Kidney epithelial cell (primary cell): ENCODE measurements at regions not wholly inside any gene's neighbourhood (a gene's known extent, or its start where the extent isn't known, plus 50 kb on each side); places are given as distances from the start of the nearest gene placed in this dataset.

Source experiments
- DNase-seq: peaks from one replicate; pipeline ENCODE4 v3.0.0-alpha.2; 2010; ENCODE audit warnings: low read depth
- H3K27me3 ChIP-seq: 2 replicates; pipeline ENCODE4 v1.6.0; 2011; ENCODE audit warnings: low read length; ENCODE audit not compliant: control insufficient read depth, insufficient read depth
- H3K36me3 ChIP-seq: 2 replicates; pipeline ENCODE4 v1.5.1; 2011; ENCODE audit warnings: low read length; ENCODE audit not compliant: control insufficient read depth, insufficient read depth
- H3K4me3 ChIP-seq: 2 replicates; pipeline ENCODE4 v1.5.1; 2011; ENCODE audit warnings: low read depth, mild to moderate bottlenecking, control low read depth, low read length
- TF ChIP-seq, protein P1 (sequence below): IDR thresholded peaks from 2 replicates; pipeline ENCODE4 v1.5.1; 2011; ENCODE audit warnings: mild to moderate bottlenecking, moderate library complexity, low read length, control low read depth, inconsistent platforms; ENCODE audit not compliant: insufficient read depth, poor library complexity, severe bottlenecking

DNA sequence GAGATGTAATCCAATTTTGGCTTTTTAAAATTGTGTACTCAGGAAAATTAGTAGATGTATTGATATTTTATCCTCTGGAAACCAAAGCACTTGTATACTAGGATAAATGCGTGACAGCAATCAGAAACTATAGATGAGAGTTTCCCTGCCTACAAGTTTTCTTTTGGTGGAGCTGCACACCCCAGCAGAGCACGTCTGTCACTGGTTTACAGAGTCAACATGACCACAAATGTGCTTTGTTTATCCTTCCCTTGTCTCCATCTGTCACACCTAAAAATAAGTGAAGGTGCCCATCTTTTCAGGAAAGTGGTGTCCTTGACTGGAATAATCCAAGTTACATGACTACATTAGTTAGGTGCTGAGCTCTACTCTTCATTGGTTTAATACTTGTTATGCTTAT, 210.4 kb upstream of the DSEL start:
- Histone ChIP-seq H3K36me3 (no peaks in the 10 kb centered on the region), H3K27me3 (no peaks in the 10 kb centered on the region), H3K4me3 (no peak overlapping the region)
- no peak for DNase-seq
- TF ChIP-seq, protein P1, sequence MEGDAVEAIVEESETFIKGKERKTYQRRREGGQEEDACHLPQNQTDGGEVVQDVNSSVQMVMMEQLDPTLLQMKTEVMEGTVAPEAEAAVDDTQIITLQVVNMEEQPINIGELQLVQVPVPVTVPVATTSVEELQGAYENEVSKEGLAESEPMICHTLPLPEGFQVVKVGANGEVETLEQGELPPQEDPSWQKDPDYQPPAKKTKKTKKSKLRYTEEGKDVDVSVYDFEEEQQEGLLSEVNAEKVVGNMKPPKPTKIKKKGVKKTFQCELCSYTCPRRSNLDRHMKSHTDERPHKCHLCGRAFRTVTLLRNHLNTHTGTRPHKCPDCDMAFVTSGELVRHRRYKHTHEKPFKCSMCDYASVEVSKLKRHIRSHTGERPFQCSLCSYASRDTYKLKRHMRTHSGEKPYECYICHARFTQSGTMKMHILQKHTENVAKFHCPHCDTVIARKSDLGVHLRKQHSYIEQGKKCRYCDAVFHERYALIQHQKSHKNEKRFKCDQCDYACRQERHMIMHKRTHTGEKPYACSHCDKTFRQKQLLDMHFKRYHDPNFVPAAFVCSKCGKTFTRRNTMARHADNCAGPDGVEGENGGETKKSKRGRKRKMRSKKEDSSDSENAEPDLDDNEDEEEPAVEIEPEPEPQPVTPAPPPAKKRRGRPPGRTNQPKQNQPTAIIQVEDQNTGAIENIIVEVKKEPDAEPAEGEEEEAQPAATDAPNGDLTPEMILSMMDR = no peak

DNA sequence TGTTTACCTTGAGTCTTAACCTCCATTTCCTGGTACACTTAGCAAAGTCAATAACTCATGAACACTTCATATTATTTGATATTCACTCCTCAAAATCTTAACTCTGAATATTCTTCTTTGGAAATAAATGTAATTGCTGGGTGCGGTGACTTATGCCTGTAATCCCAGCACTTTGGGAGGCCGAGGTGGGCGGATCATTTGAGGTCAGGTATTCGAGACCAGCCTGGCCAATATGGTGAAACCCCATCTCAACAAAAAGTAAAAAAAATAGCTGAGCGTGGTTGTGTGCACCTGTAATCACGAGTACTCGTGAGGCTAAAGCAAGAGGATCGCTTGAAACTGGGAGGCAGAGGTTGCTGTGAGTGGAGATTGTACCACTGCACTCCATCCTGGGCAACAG, 201.3 kb upstream of the DSEL start:
- Histone ChIP-seq H3K4me3 (no peak overlapping the region), H3K27me3 (no peaks in the 10 kb centered on the region), H3K36me3 (no peaks in the 10 kb centered on the region)
- no peak for DNase-seq
- TF ChIP-seq, protein P1 = no peak

DNA sequence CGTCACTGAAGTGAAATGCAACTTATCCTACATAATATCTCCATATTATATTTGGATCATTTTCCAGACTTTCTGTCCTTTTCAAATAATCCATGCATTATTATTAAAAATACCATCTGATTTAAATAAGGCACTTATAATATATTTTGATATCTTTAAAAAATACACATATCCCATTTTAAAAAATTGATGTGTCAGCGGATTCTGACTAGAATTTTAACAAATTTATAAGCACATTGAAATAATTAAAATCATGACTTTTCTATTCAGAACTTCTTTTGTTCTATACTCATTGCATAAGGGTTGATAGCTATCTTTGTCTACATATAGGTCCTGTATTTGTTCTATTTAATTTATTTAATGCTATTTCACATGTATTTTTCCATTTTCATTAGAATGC, 199.0 kb upstream of the DSEL start:
- TF ChIP-seq, protein P1 = no peak
- Histone ChIP-seq H3K4me3 (no peak overlapping the region), H3K36me3 (no peaks in the 10 kb centered on the region), H3K27me3 (no peaks in the 10 kb centered on the region)
- no peak for DNase-seq

DNA sequence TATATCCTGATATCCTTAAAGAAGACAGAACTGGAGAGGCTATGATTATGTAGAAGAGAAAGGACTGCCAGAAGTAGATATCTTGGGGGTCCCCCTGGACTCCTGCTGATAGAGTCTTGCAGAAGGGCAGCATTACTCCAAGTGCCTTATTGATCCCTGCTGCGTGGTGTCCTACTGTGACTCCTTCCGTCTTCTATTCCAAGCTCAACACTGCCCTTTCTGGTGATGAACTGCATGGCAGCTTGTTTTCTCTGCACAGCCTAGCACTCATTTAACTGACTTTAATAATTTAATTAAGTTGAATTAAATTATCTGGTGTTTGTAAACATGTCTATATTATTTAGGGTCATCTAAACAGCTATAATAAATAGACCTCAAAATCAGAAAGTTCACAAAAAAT, 194.1 kb upstream of the DSEL start:
- H3K27me3 ChIP-seq = no peaks in the 10 kb centered on the region
- DNase-seq = no peak
- no peak overlapping the region for H3K4me3 ChIP-seq
- no peaks in the 10 kb centered on the region for H3K36me3 ChIP-seq
- TF ChIP-seq, protein P1 = peak; percentile 15

DNA sequence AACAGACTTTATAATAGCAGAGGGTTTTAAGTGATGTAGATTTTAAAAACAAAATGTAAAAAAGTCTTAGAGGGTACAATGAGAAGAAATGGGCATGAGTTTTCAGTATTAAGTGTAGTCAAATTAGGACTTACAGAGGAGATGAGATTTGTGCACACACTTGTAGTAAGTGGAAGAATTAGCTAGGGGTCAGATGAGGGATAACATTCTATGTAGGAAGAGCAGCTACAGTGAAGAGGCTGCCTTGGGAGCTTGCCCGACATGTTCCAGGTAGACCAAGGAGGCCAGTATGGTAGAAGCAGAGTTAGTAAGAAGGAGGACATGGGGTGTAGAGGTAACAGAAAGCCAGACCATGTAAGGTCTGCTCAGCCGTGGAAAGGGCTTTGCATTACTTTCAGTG, 189.2 kb upstream of the DSEL start:
- H3K27me3 ChIP-seq = no peaks in the 10 kb centered on the region
- H3K4me3 ChIP-seq = no peak overlapping the region
- TF ChIP-seq, protein P1 = no peak
- no peaks in the 10 kb centered on the region for H3K36me3 ChIP-seq
- DNase-seq = no peak

DNA sequence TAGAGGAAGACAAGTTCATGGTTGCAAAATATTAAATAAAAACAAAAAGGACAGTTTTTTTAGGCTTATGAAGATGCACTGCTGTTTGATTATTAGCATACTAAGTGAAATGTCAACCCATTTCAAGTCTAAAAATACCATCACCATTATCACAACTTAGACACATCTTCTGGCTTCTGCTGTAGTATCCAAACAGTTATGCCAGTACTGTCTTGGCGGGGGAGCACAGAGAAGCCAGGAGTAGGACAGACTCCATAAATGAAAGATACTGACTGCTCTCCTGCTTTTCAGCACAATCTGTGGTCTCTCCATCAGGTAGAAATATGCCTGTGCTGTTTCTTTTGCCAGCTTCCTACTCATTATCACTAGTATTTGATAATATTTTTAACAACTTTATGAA, 179.2 kb upstream of the DSEL start:
- DNase-seq = no peak
- TF ChIP-seq, protein P1 = no peak
- Histone ChIP-seq H3K4me3 (no peak overlapping the region), H3K36me3 (no peaks in the 10 kb centered on the region), H3K27me3 (no peaks in the 10 kb centered on the region)
